Coronary artery (tissue), 2 donors: ENCODE measurements at regions not wholly inside any gene's neighbourhood (a gene's known extent, or its start where the extent isn't known, plus 50 kb on each side); places are given as distances from the start of the nearest gene placed in this dataset.

ENCODE experiments used
- DNase-seq: peaks from one replicate; pipeline ENCODE4 v3.0.0-alpha.2; 2017; ENCODE audit warnings: low spot score
- H3K27ac ChIP-seq, 2 donors: fragments of 200-600 bp; sonication (generic); one replicate each; pipeline ENCODE4 v1.5.1; 2016 to 2019
- H3K4me3 ChIP-seq: fragments of 200-600 bp; sonication (generic); 2 replicates; pipeline ENCODE4 v1.5.1; 2016; ENCODE audit warnings: mild to moderate bottlenecking, moderate library complexity
- TF ChIP-seq, protein P1 (sequence below): fragments of 200-600 bp; sonication (generic); IDR thresholded peaks from one replicate; pipeline ENCODE4 v1.5.1; 2019; ENCODE audit warnings: antibody characterized with exemption

DNA sequence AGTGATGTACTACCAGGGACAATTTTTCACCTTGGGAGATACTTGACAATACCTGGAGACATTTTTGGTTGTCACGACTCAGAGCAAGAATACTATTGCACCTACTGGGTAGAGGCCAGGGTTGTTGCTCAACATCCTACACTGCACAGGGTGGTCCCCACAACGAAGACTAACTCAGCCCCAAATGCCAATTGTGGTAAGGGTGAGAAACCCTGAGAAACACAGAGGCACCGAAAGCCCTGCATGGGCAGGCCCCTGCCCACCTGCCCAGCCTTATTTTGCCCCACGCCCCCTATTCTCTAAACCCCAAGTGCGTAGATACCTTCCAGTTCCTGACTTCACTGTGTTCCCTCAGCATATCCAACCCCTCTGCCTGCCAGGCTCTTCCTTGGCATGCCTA, 163.1 kb upstream of the PKDCC start:
- no peak for DNase-seq
- TF ChIP-seq, protein P1, sequence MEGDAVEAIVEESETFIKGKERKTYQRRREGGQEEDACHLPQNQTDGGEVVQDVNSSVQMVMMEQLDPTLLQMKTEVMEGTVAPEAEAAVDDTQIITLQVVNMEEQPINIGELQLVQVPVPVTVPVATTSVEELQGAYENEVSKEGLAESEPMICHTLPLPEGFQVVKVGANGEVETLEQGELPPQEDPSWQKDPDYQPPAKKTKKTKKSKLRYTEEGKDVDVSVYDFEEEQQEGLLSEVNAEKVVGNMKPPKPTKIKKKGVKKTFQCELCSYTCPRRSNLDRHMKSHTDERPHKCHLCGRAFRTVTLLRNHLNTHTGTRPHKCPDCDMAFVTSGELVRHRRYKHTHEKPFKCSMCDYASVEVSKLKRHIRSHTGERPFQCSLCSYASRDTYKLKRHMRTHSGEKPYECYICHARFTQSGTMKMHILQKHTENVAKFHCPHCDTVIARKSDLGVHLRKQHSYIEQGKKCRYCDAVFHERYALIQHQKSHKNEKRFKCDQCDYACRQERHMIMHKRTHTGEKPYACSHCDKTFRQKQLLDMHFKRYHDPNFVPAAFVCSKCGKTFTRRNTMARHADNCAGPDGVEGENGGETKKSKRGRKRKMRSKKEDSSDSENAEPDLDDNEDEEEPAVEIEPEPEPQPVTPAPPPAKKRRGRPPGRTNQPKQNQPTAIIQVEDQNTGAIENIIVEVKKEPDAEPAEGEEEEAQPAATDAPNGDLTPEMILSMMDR = no peak
- Histone ChIP-seq H3K27ac (no peak overlapping the region), H3K4me3 (no peak overlapping the region)

DNA sequence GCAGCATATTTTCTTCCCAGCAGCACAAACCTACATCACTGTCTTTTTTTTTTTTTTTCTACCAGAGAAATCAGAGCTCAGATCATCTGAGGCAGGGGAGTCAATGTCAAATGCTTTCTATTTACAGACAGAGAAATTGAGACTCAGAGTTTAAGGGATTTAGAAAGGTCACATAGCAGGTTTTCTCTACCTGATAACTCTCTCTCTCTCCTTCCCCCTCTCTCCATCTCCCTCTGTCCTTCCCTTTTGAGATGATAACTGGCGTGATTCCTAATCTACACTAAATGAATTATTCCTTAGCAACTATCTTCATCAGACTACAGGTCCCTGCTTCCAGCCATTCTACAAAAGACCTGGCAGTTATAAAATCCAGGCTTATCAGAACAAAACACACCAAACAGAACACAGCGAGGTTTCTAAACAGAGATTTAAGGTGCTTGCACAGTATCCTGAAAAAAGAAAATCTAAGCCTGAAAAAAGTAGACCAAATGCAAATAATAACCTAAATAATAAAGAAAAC, 161.6 kb upstream of the PKDCC start:
- no peak overlapping the region for H3K27ac ChIP-seq
- TF ChIP-seq, protein P1 = no peak
- no peak overlapping the region for H3K4me3 ChIP-seq
- DNase-seq = no peak

DNA sequence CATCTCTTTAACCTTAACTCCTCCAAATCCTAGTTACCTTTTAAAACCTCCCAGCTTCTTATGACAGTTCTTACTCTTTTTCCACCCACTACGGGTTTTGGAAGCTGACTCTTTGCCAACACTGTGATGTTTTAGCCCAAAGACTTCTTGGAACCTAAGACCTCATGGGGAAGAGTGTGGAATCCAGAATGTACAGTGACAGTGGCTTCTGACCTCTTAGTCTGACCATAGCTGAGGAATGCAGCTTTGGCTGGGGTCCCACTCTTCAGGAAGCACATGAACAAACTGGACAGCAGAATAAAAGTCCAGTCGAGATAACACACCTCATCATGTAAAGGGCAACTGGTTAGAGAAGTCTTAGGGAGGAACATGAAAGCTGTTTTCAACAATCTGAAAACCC, 161.1 kb upstream of the PKDCC start:
- Histone ChIP-seq H3K27ac (no peak overlapping the region), H3K4me3 (no peak overlapping the region)
- no peak for DNase-seq
- TF ChIP-seq, protein P1 = no peak

DNA sequence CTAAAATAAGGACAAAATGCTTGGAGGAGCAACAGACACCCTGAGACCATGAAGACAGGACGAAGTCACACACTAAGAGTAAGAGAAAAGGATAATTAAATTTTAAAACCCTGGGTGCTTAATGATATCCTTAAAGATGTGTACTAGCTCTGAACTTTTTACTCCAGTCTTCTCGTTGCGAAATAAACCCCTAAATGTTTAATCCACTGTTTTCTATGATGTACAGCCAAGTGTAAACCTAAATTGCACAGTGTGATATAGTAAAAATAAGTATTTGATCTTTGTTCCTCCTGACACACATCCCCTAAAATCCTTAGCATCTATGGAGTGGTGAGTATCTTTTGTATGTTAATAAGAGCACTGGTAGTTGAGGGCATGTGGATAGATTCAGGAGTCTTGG, 157.5 kb upstream of the PKDCC start:
- no peak for DNase-seq
- H3K27ac ChIP-seq = no peak overlapping the region
- TF ChIP-seq, protein P1 = no peak

GRCh38 chr2:41892476-41892875, 155.3 kb upstream of the PKDCC start:
- no peak for DNase-seq
- peak overlapping the region in 1 of 2 donors; percentile 17 for H3K27ac ChIP-seq
- no peak overlapping the region for H3K4me3 ChIP-seq
- TF ChIP-seq, protein P1 = no peak

More for the DNA sequence above, 157.5 kb upstream of the PKDCC start:
- no peak overlapping the region for H3K4me3 ChIP-seq

DNA sequence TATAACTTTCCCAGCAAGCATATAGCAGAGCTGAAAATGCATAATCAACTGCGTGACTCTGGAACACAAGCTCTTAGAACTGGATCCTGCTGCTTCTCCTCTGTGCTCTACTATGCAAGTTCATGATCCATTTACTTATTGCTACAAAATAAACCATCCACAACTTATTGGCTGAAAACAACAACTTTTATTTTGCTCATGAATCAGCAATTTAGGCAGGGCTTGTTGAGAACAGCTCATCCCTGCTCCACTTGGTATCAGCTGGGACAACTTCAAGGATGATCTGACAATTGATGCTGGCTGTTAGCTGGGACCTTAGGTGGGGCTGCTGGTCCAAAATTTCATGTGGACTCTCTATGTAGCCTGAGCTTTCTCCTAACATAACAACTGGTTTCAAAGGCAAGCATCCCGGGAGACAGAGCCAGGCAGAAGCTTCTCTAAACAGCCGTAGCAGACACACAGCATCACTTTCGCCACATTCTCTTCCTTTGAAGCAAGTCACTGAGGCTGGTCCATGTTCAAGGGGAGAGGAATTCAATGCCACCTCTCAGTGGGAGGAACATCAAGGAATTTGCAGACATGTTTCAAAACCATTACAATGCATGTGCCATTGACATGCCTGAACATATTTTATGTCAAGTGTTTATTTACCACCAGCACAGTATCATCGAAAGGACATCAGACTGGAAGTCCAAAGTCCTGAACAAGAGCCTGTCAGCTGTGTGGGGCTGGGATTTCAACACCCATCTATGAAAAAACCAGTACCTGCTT, 153.1 kb upstream of the PKDCC start:
- TF ChIP-seq, protein P1 = no peak
- no peak overlapping the region for H3K27ac ChIP-seq
- no peak overlapping the region for H3K4me3 ChIP-seq
- DNase-seq = no peak

GRCh38 chr2:41895334-41895664, 152.5 kb upstream of the PKDCC start:
- H3K27ac ChIP-seq = no peak overlapping the region
- DNase-seq = no peak
- TF ChIP-seq, protein P1 = no peak
- no peak overlapping the region for H3K4me3 ChIP-seq
